ENCODE measurements at regions not wholly inside any gene's neighbourhood (a gene's known extent, or its start where the extent isn't known, plus 50 kb on each side); places are given as distances from the start of the nearest gene placed in this dataset.

- WGBS, 5 donors, result 83 to 89% (median 86%) methylated on average over 4 of the region's 4 CpGs
- no peaks in the 10 kb centered on the region for H3K27me3 ChIP-seq
- intact Hi-C loops (cut with DNase I; ENCODE audit: low total_unique reads), result no loop called here
Measured at GRCh38 chr2:216947055-216947454, 87.2 kb upstream of the TNP1 start.

DNA sequence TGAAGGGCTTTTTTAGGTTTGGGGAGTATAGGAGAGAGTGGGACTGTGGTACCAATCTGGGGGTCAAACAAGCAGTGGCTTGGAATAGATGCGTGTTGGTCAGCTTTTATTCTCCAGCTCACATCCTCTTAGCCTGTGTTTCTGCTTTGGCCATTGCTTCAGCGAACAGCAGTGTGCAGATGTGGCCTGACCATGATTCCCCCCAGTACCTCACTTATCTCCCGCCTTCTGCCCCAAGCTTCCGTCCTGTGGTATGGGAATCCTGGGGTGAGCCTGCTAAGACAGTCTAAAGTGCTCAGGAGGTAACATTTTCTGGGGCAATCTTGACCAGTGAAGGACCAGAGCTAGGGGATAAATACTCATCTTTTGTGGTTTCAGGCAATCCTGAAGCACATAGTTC is 84.9 kb upstream of the TNP1 start:
- no peak for TF ChIP-seq POLR2A (IDR thresholded peaks at IDR 0.05)
- no peak for TF ChIP-seq POLR2AphosphoS5 (IDR thresholded peaks at IDR 0.05)
- TF ChIP-seq CTCF (IDR thresholded peaks at IDR 0.05), result no peak
- TF ChIP-seq EP300 (IDR thresholded peaks at IDR 0.05), result no peak
- WGBS, 5 donors, result 84 to 96% (median 93%) methylated on average over 4 of the region's 4 CpGs
- no peak for DNase-seq
- Histone ChIP-seq H3K27me3 (no peaks in the 10 kb centered on the region), H3K36me3 (no peaks in the 10 kb centered on the region), H3K4me1 (no peaks in the 10 kb centered on the region), H3K4me3 (no peak overlapping the region), H3K27ac (no peak overlapping the region), H3K9me3 (no peaks in the 10 kb centered on the region)
- intact Hi-C loops (cut with DNase I; ENCODE audit: low total_unique reads), result no loop called here

More at GRCh38 chr2:216947055-216947454, 87.2 kb upstream of the TNP1 start:
- H3K36me3 ChIP-seq, result no peaks in the 10 kb centered on the region
- H3K9me3 ChIP-seq, result peaks cover 0 to 4% (median 0%) of the 10 kb centered on the region in 4 donors
- H3K4me3 ChIP-seq, result no peak overlapping the region
- TF ChIP-seq EP300 (IDR thresholded peaks at IDR 0.05) (no peak), POLR2A (IDR thresholded peaks at IDR 0.05) (no peak), POLR2AphosphoS5 (IDR thresholded peaks at IDR 0.05) (no peak), CTCF (IDR thresholded peaks at IDR 0.05) (no peak)
- no peak overlapping the region for H3K27ac ChIP-seq
- no peaks in the 10 kb centered on the region for H3K4me1 ChIP-seq
- no peak for DNase-seq

DNA sequence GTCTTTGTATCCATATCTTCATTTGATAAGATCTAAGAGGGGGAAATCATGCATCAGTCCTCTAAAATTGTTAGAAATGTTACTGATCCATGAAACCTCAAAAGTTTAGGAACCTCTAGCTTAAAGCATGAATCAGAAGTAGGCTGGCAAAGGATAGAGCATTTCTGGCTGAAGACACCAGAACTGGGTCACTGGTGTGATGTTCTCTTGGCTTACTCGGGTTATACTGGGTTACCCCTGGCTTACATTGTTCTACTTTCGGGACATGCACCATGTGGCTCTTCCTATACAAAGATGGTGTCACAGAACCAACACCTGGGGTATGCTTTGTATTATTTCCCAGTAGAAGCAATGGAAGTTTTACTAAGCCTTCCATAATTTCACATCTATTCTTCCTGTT is 83.2 kb upstream of the TNP1 start:
- DNase-seq, result no peak
- no peak overlapping the region for H3K27ac ChIP-seq
- intact Hi-C loops (cut with DNase I; ENCODE audit: low total_unique reads), result no loop called here
- no peaks in the 10 kb centered on the region for H3K27me3 ChIP-seq
- WGBS, 5 donors, result 75 to 94% (median 92%) methylated on average over 2 of the region's 2 CpGs
- H3K4me1 ChIP-seq, result no peaks in the 10 kb centered on the region
- no peaks in the 10 kb centered on the region for H3K36me3 ChIP-seq
- TF ChIP-seq CTCF (IDR thresholded peaks at IDR 0.05) (no peak), POLR2AphosphoS5 (IDR thresholded peaks at IDR 0.05) (no peak), POLR2A (IDR thresholded peaks at IDR 0.05) (no peak), EP300 (IDR thresholded peaks at IDR 0.05) (no peak)
- no peaks in the 10 kb centered on the region for H3K9me3 ChIP-seq
- no peak overlapping the region for H3K4me3 ChIP-seq

DNA sequence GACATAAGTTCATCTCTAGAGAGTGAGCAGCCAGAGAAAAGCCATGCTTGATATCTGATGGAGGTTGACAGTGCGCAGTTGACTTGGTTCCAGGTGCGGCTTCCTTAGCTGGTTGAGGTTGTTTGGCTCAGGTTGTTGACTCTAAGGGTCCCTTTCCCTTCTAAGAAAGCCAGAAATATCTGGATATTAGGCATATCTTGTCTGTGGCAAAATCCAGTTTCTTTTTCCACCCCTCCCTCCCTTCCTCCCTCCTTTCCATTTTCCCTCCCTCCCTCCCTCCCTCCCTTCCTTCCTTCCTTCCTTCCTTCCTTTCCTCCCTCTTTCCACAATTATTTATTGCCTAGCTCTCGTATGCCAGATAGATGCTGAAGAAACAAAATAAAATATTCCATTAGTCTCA is 82.6 kb upstream of the TNP1 start:
- DNase-seq, result no peak
- intact Hi-C loops (cut with DNase I; ENCODE audit: low total_unique reads), result no loop called here
- no peaks in the 10 kb centered on the region for H3K27me3 ChIP-seq
- H3K4me3 ChIP-seq, result no peak overlapping the region
- no peaks in the 10 kb centered on the region for H3K36me3 ChIP-seq
- H3K9me3 ChIP-seq, result no peaks in the 10 kb centered on the region
- H3K4me1 ChIP-seq, result peaks cover 0 to 4% (median 0%) of the 10 kb centered on the region in 4 donors
- WGBS, 5 donors, result 76 to 97% (median 91%) methylated on average over 3 of the region's 3 CpGs
- H3K27ac ChIP-seq, result no peak overlapping the region
- TF ChIP-seq POLR2AphosphoS5 (IDR thresholded peaks at IDR 0.05), result no peak

DNA sequence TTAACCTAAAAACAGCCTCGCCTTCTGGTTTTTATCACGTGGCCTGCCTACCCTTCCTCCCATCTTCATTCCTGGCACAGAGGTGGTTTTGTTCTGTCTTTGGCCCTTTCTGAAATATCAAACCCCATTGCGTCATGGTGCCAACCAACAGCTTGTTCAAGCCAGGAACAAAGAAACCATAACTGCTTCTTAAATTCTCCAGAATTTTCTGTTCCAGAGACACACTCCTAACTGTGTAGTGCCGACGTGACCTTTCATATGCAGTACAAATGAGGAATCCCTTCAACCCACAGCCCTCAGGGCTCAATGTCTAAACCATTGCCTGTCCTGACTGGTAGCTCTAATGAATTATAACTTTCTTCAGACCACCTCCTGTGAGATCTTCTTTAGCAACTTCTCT is 82.2 kb upstream of the TNP1 start:
- 91 to 97% (median 94%) methylated on average over 5 of the region's 5 CpGs for WGBS, 5 donors
- Histone ChIP-seq H3K27me3 (no peaks in the 10 kb centered on the region), H3K27ac (no peak overlapping the region), H3K4me3 (no peak overlapping the region), H3K36me3 (no peaks in the 10 kb centered on the region), H3K9me3 (no peaks in the 10 kb centered on the region), H3K4me1 (peaks cover 0 to 8% (median 2%) of the 10 kb centered on the region in 4 donors)
- no peak for DNase-seq
- intact Hi-C loops (cut with DNase I; ENCODE audit: low total_unique reads), result no loop called here
- TF ChIP-seq POLR2A (IDR thresholded peaks at IDR 0.05) (no peak), POLR2AphosphoS5 (IDR thresholded peaks at IDR 0.05) (no peak), CTCF (IDR thresholded peaks at IDR 0.05) (no peak), EP300 (IDR thresholded peaks at IDR 0.05) (no peak)
